ENCODE measurements at regions not wholly inside any gene's neighbourhood (a gene's known extent, or its start where the extent isn't known, plus 50 kb on each side); places are given as distances from the start of the nearest gene placed in this dataset.

DNA sequence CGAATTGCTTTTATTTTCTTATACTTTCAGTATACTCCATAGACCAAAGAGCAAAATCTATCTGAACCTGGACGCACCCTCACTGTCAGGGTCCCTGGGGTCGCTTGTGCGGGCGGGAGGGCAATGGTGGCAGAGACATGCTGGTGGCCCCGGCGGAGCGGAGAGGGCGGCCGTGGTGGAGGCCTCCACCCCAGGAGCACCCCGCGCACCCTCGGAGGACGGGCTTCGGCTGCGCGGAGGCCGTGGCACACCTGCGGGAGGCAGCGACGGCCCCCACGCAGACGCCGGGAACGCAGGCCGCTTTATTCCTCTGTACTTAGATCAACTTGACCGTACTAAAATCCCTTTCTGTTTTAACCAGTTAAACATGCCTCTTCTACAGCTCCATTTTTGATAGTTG lies 1077.4 kb downstream of the BRD1 start:
- no peak overlapping the region for H3K27ac Mint-ChIP-seq
- no peak for ATAC-seq (replicated peaks in 1 of 2)

DNA sequence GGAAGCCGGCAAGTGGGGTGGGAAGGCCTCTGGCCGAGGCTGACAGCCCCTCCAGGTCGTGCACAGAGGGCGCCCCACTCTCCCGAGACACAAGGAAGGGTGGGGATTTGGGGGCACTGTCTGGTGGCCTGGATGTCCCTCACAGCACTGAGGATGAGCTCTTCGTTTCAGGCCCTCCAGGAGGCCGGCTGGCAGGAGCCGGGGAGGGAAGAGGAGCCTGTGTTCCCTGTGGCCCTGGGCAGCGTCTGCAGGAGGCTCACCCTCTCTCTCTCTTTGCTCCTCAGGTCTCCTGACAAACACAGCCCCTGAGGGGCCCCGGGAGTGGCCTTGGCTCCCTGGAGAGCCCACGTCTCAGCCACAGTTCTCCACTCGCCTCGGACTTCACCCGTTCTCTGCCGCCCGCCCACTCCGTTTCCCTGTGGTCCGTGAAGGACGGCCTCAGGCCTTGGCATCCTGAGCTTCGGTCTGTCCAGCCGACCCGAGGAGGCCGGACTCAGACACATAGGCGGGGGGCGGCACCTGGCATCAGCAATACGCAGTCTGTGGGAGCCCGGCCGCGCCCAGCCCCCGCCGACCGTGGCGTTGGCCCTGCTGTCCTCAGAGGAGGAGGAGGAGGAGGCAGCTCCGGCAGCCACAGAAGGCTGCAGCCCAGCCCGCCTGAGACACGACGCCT lies 1078.0 kb downstream of the BRD1 start:
- DNase-seq (no peak), ATAC-seq (replicated peaks in 1 of 2) (no peak)
- H3K27ac Mint-ChIP-seq = no peak overlapping the region
- no peaks in the 10 kb centered on the region for H3K36me3 Mint-ChIP-seq (ENCODE audit: insufficient read depth in 2 of 2)
- H3K27me3 Mint-ChIP-seq (ENCODE audit: low read depth) = no peaks in the 10 kb centered on the region
- H3K4me3 Mint-ChIP-seq = no peak overlapping the region
- H3K9me3 Mint-ChIP-seq = no peaks in the 10 kb centered on the region
- no peaks in the 10 kb centered on the region for H3K4me1 Mint-ChIP-seq (ENCODE audit: low read depth)

More for the DNA sequence above, 1077.4 kb downstream of the BRD1 start:
- no peaks in the 10 kb centered on the region for H3K36me3 Mint-ChIP-seq (ENCODE audit: insufficient read depth in 2 of 2)
- no peak for DNase-seq
- H3K4me1 Mint-ChIP-seq (ENCODE audit: low read depth) = no peaks in the 10 kb centered on the region
- no peak overlapping the region for H3K4me3 Mint-ChIP-seq
- H3K9me3 Mint-ChIP-seq = no peaks in the 10 kb centered on the region
- H3K27me3 Mint-ChIP-seq (ENCODE audit: low read depth) = no peaks in the 10 kb centered on the region

DNA sequence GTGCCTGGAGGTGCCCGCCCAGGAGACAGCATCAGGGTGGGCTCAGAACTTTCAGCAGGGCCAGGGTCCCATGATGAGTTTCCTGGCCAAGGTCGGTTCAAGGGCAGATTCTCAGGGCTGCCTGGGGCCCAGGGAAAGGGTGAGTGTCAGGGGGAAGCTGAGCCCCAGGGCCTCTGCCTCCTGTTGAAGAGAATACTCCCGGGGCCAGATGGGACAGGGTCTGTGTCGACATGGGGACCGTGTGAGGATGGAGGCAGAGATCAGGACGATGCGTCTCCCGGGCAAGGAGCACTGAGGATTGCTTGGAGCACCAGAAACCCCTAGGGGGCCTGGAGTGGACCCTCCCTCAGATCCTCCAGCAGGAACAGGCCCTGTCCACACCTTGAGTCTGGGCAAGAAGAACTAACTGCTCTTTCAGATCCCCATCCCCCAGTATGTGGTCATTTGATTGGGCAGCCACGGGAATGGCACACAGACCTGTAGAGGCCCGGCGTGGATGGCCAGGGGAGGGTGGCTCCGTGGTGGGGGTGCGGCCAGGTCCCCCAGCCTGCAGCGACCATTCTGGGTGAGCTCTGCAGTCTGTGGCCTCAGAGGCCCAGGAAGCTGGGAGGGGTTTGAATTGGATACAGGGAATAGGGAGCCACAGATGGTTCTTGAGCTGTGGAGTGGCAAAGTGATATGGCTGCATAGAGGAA lies 1078.7 kb downstream of the BRD1 start:
- Mint-ChIP-seq H3K27ac (no peak overlapping the region), H3K36me3 (ENCODE audit: insufficient read depth in 2 of 2) (no peaks in the 10 kb centered on the region), H3K4me1 (ENCODE audit: low read depth) (no peaks in the 10 kb centered on the region), H3K9me3 (no peaks in the 10 kb centered on the region), H3K27me3 (ENCODE audit: low read depth) (no peaks in the 10 kb centered on the region), H3K4me3 (no peak overlapping the region)
- DNase-seq = no peak
- ATAC-seq (replicated peaks in 1 of 2) = no peak

DNA sequence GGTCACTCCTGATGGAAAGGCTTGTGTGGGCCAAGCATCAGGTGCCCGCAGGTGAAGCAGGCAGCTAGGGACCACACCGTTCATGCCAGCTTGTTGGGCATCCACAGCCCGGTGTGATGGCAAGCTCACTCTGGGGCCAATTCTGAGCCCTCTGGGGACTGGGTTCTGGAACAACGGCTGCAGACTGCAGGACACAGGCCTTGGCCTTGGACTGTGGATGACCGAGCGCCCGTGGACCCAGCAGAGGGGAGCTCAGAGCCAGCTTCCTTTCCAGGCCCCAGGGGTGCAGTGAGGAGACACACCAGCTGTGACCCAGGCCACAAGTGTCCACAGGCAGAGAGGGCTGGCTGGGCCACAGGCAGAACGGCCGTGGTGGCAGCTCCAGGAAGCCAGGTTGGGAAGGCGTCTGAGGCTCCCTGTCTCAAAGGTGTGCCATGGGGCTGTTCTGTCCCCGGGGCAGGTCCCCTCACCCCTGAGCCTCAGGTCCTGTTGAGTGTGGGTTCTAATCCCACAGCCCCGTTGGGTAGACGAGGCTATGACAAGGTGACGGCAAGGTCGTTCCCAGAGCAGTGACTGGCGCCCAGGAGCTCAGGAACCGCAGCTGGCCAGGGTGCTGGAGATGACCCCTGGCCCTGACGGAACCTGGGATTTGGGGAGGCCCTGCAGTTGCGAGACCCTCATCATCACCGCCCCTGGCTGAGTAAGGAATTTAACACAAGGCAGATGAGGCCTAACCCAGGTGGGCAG lies 1079.4 kb downstream of the BRD1 start:
- Mint-ChIP-seq H3K27me3 (ENCODE audit: low read depth) (no peaks in the 10 kb centered on the region), H3K27ac (no peak overlapping the region), H3K9me3 (no peaks in the 10 kb centered on the region), H3K4me3 (no peak overlapping the region), H3K36me3 (ENCODE audit: insufficient read depth in 2 of 2) (no peaks in the 10 kb centered on the region), H3K4me1 (ENCODE audit: low read depth) (no peaks in the 10 kb centered on the region)
- DNase-seq = no peak
- no peak for ATAC-seq (replicated peaks in 1 of 2)

DNA sequence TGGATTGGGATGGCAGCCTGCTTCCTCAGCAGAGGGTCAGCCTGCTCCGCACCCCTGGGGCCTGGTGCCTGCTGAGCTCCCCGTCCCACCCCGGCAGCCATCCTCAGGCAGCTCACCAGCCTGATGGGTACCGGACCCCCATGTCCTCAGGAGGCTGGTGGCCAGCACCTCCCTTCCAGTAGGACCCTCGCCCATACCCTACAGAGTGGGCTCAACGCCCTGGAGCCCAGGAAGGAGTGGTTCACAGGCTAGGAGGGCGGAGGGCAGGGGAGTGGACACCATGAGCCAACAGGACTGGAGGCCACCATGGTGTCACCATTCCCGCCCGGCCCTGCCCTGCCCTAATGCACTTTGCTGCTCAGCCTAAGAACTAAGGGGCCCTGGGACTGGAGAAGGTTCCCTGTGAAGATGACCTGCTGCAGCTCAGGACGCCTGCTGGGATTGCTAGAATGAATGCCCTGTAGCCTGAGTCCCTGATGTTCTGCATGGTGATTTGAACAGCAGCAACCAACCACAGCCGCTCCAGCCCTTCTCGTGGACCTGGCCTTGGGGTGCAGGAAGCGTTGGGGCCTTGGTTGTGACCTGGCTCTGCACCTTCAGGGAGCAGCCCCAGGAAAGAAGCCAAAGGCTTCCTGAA lies 1080.8 kb downstream of the BRD1 start:
- Mint-ChIP-seq H3K9me3 (no peaks in the 10 kb centered on the region), H3K4me1 (ENCODE audit: low read depth) (no peaks in the 10 kb centered on the region), H3K36me3 (ENCODE audit: insufficient read depth in 2 of 2) (no peaks in the 10 kb centered on the region), H3K27ac (no peak overlapping the region), H3K27me3 (ENCODE audit: low read depth) (no peaks in the 10 kb centered on the region), H3K4me3 (no peak overlapping the region)
- DNase-seq (no peak), ATAC-seq (replicated peaks in 1 of 2) (no peak)

DNA sequence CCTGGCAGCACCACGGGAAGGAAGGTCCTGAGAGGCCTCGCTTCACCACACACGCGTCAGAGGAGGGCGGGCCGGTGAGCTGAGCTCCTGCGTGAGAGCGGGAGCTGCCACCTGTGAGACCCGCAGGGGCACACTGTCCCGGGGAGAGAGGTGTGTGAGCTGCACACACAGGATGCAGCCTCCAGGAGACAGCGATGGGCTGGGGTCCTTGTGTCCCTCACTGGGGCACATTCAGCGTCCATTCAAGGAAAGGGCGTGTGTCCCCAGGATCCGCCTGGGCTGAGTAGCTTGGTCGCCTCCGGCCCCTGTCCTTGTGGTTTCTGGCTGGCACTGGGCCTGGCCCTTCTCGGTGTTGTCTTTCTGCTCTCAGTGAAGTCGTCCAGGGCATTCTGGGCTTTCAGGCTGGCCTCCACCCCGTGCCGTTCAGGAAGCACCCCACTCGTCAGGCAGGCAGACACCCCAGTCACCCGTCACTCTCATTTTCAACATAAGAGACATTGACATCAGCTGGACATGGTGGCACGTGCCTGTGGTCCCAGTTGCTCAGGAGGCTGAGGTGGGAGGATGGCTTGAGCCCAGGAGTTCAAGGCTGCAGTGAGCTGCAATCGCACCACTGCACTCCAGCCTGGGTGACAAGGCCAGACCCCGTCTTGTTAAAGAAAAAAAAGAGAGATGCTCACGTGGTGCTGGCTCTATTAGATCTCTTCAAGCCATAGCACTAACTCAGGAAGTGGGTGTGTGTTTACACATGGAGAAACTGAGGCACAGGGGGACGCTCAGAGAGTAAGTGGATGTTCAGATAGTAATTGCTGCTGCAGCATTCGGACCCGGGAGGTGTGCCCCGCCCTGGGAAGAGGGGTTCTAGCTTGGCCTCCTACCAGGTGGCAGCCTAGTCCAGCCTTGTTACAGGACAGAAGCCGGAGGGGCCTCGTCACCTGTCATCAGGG lies 1081.6 kb downstream of the BRD1 start:
- no peaks in the 10 kb centered on the region for H3K9me3 Mint-ChIP-seq
- no peaks in the 10 kb centered on the region for H3K4me1 Mint-ChIP-seq (ENCODE audit: low read depth)
- H3K27ac Mint-ChIP-seq = no peak overlapping the region
- H3K27me3 Mint-ChIP-seq (ENCODE audit: low read depth) = no peaks in the 10 kb centered on the region
- ATAC-seq (replicated peaks in 1 of 2) (no peak), DNase-seq (no peak)
- H3K4me3 Mint-ChIP-seq = no peak overlapping the region
- no peaks in the 10 kb centered on the region for H3K36me3 Mint-ChIP-seq (ENCODE audit: insufficient read depth in 2 of 2)

DNA sequence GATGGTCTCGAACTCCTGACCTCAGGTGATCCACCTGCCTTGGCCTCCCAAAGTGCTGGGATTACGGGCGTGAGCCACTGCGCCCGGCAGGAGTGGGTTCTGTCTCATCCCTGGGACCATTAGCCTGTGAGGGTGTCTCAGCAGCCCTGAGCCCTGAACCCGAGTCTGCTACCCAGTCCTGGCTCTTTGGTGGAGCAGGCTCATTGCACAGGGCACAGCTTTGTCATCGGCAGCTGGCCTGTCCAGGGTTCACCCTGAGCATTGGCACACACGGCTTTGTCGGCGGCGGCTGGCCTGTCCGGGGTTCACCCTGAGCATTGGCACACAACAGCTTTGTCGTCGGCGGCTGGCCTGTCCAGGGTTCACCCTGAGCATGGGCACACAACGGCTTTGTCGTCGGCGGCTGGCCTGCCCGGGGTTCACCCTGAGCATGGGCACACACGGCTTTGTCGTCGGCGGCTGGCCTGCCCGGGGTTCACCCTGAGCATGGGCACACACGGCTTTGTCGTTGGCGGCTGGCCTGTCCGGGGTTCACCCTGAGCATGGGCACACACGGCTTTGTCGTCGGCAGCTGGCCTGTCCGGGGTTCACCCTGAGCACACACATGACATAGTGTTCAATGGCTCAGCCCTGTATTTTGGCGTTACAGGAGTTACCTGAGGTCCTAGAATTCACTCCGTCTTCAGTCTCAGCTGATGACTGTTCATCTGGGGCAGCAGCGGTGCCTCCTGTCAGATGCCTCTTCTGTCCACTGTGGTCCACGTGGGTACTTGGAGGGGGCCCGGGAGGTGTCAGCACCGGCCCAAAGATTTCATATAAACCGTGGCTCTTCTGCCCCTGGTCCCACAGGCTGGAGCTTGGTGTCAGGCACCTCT lies 1082.5 kb downstream of the BRD1 start:
- no peaks in the 10 kb centered on the region for H3K9me3 Mint-ChIP-seq
- no peaks in the 10 kb centered on the region for H3K36me3 Mint-ChIP-seq (ENCODE audit: insufficient read depth in 2 of 2)
- DNase-seq = no peak
- no peaks in the 10 kb centered on the region for H3K27me3 Mint-ChIP-seq (ENCODE audit: low read depth)
- no peak overlapping the region for H3K4me3 Mint-ChIP-seq
- no peak for ATAC-seq (replicated peaks in 1 of 2)
- H3K27ac Mint-ChIP-seq = no peak overlapping the region
- no peaks in the 10 kb centered on the region for H3K4me1 Mint-ChIP-seq (ENCODE audit: low read depth)

DNA sequence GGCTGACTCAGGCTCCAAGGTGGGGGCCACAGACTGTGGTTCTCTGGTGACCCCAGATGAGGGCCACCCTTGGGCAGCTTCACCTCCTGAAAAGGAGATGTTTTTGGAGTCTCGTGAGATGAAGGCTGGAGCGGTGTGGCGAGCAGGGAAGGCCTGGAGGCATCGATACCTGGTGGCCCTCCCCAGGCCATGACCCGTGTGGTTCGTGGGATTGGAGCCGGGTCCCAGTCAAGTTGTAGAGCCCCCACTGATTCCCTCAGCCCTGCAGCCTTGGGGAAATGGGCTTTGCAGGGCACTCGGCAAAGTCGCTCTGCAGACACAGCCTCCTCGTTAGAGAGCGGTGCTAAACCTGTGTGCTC lies 1083.4 kb downstream of the BRD1 start:
- ATAC-seq (replicated peaks in 1 of 2) = no peak
- Mint-ChIP-seq H3K4me3 (no peak overlapping the region), H3K9me3 (no peaks in the 10 kb centered on the region), H3K27ac (no peak overlapping the region), H3K27me3 (ENCODE audit: low read depth) (no peaks in the 10 kb centered on the region), H3K4me1 (ENCODE audit: low read depth) (no peaks in the 10 kb centered on the region), H3K36me3 (ENCODE audit: insufficient read depth in 2 of 2) (no peaks in the 10 kb centered on the region)
- DNase-seq = no peak

DNA sequence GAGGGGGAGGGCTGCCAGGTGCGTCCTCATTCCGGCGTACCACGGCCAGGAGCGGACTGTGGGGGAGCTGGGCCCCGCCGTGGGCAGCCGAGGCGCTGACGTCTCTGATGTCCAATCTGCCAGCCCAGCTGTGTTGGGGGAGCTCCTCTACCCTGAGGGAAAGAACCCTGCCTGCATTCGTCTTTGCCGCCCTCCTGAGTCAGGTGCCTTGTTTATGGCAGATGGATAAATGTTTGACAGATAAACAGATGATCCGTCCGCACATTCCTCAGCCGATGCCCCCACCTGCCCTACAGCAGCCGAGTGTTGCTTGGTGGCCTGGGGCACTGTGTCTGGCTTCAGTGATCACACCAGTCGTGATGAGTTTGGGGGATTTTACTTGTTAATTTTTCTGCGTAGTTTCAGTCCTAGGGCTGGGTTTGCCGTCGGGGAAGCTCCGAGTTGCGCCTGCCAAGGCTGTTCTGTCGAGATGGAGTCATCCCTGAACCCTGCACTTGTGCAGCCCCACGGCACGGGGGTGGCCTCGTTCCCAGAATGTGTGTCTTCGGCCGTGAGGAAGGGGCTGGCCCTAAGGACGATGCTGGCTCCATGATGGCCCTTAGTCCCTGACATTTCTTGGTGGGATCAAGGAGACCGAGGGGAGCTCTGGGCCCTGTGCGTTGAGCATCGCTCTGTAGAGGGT lies 1083.9 kb downstream of the BRD1 start:
- ATAC-seq (replicated peaks in 1 of 2) = no peak
- Mint-ChIP-seq H3K4me1 (ENCODE audit: low read depth) (no peaks in the 10 kb centered on the region), H3K27ac (no peak overlapping the region), H3K36me3 (ENCODE audit: insufficient read depth in 2 of 2) (no peaks in the 10 kb centered on the region), H3K9me3 (no peaks in the 10 kb centered on the region), H3K4me3 (no peak overlapping the region), H3K27me3 (ENCODE audit: low read depth) (no peaks in the 10 kb centered on the region)
- DNase-seq = no peak

DNA sequence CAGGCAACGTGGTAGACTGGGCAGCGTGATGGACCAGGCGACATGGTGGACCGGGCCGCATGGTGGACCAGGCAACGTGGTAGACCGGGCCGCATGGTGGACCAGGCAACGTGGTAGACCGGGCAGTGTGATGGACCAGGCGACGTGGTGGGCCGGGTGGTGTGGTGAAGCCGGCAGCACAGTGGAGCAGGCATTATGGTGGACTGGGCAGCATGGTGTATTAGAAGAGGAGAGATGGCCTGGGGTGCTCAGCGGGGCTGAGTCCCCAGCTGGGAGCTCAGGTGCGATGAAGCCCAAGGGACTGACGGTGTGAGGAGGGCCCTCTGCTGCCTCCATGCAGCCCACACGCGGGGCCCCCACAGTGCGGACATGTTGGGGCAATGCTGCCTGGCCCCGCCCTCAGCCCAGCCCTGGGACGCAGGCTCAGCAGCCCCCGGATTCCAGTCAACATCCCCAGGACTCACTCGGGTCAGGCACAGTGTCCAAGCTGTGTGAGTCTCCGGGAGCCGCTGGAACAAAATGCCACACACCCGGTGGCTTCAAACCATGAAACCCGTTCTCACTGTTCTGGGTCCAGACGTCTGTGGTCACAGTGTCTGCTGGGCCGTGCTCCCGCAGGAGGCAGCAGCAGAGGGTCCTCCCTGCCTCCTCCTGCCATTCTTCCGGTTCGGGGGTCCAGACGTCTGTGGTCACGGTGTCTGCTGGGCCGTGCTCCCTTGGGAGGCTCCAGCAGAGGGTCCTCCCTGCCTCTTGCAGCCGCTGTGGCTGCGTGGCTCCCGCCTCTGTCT lies 1084.9 kb downstream of the BRD1 start:
- Mint-ChIP-seq H3K27me3 (ENCODE audit: low read depth) (no peaks in the 10 kb centered on the region), H3K4me1 (ENCODE audit: low read depth) (no peaks in the 10 kb centered on the region), H3K36me3 (ENCODE audit: insufficient read depth in 2 of 2) (no peaks in the 10 kb centered on the region), H3K9me3 (no peaks in the 10 kb centered on the region), H3K4me3 (no peak overlapping the region), H3K27ac (no peak overlapping the region)
- ATAC-seq (replicated peaks in 1 of 2) (no peak), DNase-seq (no peak)

DNA sequence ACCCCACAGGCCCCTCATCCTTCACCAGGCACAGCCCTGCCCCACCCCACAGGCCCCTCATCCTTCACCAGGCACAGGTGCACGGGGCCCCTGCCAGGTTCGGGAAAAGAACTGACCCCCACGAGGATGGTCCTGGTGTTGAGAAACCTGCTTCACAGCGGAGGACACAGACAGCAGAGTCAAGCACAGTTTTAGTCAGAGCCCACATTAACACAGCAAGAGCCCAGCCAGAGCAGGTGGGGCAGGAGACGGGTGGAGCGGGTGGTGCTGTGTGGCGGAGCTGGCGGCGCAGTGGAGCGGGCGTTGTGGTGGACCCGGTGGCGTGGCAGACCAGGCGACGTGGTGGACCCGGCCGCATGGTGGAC lies 1085.5 kb downstream of the BRD1 start:
- Mint-ChIP-seq H3K4me1 (ENCODE audit: low read depth) (no peaks in the 10 kb centered on the region), H3K27me3 (ENCODE audit: low read depth) (no peaks in the 10 kb centered on the region), H3K9me3 (no peaks in the 10 kb centered on the region), H3K27ac (no peak overlapping the region), H3K36me3 (ENCODE audit: insufficient read depth in 2 of 2) (no peaks in the 10 kb centered on the region), H3K4me3 (no peak overlapping the region)
- ATAC-seq (replicated peaks in 1 of 2) = no peak
- DNase-seq = no peak
